CD4-positive, alpha-beta T cell treated with Interleukin-4 for 4 hours (primary cell): ENCODE measurements at regions not wholly inside any gene's neighbourhood (a gene's known extent, or its start where the extent isn't known, plus 50 kb on each side); places are given as distances from the start of the nearest gene placed in this dataset.

ENCODE experiments used
- DNase-seq: peaks from one replicate; pipeline ENCODE4 v3.0.0-alpha.2; 2020

DNA sequence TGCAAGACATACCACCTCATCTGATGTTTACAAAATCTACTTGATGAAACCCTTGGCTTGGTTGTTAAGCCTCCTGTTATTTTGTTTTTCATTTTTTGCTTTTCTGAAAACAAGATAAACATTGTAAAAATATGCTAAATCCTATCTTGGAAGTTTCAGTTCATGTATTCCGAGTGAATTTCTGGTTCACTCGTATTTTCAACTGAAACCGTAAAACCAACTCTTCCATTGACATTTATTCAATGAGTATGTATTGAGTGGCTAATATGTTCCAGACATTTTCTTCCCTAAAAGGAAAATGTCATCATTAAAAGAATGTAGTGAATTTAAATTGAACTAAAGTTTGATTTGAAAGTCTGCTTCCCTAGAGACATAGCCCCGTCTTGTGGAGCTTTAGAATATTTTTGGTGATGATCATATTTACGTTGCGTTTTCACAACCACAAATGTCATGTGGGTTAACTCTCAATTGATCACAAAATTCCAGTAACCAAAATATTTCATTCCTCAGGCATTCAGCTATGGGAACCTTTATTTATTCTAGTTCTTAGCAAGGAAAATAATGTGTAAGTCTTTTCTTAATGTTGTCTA is 204.2 kb downstream of the MBD2 start:
- no peak for DNase-seq

DNA sequence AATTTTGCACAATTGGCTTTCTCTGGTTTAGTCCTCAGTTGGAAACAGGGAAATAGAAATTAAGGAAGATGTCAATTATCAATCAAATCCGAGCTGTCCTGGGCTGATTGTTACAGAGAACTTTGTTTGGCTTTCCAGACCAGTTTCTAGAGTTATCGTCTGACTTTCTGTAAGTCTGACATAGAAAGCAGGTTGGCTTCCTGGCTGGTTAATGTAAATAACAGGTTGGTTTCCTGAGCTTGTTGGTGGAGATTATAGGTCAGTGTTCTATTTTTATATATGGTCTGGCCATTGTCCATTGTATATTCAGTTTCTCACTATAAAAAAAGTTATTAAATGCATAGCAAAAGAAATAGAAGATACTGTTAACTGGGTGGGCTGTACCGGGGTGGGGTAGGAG is 204.8 kb downstream of the MBD2 start:
- DNase-seq: no peak

DNA sequence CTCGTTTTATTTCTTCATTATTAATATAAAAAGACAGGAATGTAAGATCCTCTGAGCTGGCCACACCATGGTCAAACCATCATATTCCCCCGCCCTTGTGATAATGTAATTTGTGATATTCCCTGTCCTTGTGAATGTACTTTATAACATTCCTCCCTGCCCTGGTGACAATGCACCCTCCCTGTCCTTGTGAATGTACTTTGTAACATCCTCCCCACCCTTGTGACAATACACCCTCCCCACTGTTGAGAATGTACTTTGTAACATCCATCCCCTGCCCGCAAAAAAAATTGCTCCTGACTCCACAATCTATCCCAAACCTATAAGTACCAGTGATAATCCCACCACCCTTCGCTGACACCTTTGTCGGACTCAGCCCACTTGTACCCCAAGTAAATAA is 211.0 kb downstream of the MBD2 start:
- DNase-seq: no peak

DNA sequence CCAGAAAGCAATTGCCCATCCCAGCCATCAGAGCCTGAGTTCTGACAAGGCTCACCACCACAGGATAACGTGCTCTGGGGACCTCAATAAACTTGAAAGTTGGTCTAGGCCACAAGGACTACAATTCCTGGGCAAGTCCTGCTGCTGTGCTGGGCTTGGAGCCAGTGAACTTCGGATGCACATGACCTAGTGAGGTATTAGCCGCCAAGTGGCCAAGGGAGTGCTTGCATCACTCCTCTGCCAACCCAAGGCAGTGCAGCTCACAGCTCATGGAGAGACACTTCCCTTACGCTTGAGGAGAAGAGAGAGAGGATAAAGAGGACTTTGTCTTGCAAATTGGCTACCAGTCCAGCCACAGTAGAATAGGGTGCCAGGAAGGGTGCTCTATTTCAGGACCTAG is 219.6 kb downstream of the MBD2 start:
- no peak for DNase-seq

DNA sequence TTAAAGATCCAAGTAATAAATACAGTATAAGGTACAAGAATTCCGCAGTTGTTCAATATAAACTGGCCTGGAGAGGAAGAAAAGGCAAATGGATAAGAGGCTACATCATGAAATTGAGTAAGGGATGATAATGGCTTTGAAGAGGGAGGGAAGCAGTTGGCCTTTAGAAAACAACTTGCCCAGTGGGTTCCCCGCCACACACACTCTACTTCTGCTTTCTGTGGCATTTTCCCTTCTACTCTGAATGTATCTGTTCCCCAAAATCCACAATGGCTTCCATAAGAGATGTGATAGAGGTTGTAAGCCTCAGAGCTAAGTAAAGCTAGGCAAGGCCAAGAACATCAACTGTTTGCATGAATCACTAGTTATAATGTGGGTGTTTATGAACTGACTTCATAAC is 221.3 kb downstream of the MBD2 start:
- no peak for DNase-seq

DNA sequence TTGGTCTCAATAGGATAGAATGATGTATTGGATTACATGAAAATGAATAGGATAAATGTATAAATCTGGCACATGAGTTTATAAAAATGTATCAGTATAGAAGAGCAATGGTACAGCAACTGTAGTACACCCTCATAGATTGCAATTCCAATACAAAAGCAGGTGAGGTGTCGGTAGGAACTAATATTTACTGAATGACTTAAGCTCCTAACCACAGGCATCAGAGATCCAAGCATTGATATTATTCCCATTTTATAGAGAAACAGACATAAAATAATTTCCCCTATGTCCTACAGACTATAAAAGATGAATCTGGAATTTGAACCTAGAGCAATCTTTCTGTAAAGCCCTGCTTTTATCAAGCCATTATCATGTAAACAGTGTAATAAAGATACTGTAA is 227.4 kb downstream of the MBD2 start:
- no peak for DNase-seq

DNA sequence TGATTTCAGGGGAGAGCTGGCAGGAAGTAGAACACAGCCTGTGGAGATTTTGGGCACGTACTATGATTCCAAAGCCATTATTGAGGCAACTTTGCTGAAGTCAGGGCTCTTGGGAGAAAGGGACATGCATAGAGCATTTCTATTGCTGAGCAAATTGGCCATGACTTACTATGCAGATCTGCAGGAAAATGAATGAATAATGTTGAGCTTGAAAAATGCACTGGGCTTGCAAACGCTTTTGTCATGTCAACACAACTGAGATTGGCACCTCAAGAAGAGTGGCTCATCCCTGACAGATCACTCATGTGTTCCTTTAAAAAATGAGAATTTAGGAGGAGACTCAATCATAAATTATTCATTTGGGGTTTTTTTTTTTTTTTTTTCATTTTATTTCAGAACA is 230.5 kb downstream of the MBD2 start:
- no peak for DNase-seq

DNA sequence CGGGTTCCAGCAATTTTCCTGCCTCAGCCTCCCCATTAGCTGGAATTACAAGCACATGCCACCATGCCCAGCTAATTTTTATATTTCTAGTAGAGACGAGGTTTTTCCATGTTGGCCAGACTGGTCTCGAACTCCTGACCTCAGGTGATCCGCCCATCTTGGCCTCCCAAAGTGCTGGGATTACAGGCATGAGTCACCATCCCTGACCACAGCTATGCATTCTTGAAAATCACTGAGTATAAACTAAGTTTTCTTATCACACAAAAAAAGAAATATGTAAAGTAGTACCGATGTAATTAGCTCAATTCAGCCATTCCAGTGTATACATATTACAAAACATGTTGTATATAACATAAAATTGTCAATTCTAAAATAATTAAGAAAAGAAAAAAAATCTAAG is 232.7 kb downstream of the MBD2 start:
- DNase-seq: no peak

DNA sequence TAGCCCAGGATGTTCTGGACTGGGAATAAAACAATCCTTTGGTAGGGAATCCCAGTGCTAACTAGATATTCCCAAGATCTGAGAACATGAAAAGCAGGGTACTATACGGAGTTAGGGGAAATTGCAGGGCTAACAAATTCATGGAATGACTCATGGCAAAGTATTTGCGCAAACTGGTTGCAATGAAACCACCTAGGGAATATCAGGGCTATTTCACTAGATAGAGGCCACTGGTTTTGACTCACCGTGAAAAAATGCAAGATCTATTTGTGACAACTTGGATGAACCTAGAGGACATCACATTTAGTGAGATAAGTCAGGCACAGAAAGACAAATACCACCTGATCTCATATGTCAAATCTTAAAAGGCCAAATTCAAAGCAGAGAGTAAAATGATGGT is 233.3 kb downstream of the MBD2 start:
- no peak for DNase-seq

DNA sequence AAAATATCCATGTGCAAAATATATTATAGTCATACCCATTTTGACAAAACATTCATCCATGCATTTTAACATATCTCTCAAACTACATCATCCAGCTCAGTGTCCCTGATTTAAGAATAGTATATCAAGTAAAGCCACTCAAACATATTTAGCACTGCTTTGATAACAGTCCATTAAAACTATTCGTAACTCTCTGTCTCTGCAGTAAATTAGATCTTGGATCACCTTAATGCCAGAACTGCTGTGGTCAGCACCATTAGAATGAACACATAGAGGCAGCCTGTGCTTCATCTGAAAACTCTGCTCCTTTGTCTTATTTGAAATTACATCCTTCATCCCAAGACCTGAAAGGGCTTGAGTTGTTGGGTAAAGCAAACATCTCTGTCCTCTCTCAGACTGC is 234.0 kb downstream of the MBD2 start:
- no peak for DNase-seq

DNA sequence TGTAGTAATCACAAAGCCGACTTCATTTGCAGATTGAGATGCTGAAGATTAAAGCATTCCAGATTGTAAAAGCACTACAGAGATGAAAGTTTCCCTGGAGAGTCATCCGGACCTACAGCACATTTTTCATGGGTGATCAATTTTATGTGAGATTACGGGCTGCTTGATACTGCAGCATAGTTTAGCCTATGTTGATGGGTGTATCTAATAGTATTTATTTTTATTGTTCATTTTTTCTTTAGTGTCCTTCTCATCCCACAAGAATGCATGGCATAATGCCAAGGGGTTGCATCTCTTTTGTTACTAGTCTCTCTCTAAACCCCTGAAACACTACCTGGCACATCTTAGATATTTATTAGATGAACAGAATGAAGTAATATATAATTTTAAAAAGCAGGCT is 240.4 kb downstream of the MBD2 start:
- no peak for DNase-seq

DNA sequence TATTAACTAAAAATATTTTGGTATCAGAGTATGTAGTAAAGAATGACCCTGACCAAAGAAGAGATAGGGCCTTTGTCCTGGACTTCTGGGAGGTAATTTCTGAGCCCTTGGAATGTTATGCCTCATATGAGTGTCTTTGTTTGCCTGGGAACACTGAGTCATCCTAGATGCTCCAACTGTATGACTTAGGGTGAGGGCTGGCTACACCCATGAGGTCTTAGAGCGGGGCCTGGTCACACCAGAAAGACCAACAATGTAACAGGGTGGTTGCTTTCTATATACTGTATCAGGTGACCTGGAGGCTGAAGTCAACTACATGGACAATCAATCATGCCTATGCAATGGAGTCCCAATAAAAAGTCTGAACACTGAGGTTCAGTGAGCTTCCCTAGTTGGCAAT is 253.1 kb downstream of the MBD2 start:
- DNase-seq: no peak

DNA sequence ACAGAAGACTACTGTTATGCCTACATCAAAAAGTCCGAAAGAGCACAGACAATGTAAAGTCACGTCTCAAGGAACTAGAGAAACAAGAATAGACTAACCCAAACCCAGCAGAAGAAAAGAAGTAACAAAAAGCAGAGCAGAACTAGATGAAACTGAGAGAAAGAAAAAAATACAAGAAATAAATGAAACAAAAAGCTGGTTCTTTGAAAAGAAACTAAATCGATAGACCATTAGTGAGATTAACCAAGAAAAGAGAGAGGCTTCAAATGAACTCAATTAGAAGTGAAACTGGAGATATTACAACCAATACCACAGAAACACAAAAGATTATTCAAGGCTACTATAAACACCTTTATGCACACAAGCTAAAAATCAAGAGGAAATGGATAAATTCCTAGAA is 271.8 kb downstream of the MBD2 start:
- DNase-seq: no peak

DNA sequence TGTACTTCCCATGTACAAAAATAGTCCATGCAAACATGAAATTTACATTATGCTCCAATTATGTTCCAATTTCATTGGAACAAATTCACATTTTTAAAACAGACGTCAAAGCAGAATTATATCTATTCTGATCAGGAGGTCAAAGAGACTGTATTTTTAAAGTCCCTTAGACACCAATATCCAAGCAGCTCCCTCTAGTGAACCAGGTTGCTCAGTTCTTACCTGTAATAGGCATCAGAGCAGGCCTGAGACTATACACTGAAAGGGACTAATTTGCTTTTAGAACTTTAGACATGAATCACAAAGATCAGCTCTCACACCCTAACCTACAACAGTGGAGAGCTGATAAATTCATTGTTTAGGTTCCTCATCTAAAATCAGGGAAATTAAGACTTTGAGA is 273.9 kb downstream of the MBD2 start:
- no peak for DNase-seq

DNA sequence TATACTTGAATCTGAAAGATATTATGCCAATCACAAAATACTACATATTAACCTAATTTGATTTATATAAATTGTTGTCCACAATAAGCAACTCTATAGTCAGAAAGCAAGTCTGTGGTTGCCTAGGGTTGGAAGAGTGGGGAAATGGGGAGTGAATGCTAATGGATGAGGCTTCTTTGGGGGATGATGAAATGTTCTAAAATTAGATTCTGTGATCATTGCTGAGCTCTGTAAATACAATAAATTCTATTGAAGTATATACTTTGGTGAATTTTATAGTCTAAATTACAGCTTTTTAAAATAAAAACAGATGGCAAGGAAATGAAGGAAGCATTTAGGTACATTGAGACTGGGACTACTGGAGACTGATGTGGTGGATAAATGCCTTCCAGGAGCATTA is 275.5 kb downstream of the MBD2 start:
- DNase-seq: no peak

DNA sequence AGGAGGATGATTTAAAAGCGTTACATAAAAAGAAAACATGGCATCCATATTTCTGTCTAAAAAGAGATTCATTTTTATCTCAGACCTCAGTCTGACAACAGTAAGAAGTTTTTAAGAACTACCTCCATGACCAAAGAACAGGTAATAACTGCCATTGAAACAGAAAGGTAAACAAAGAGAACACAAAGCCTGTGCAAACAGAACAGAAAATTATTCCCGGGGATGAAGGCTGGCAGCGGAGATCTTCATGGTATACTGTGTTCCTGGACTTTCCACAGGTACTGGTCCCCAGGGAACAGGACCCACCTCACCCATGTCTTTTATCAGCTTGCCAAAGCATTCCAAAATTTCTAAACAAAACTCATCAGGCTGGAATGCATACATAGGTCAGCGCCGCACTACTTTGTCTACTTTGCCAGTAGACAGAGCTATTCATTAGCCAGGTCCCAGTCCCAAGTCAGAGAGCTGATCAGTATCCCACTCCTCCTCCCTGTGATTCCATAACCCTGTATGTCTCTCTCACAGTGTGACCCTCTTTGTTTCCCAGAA is 277.3 kb downstream of the MBD2 start:
- DNase-seq: no peak

DNA sequence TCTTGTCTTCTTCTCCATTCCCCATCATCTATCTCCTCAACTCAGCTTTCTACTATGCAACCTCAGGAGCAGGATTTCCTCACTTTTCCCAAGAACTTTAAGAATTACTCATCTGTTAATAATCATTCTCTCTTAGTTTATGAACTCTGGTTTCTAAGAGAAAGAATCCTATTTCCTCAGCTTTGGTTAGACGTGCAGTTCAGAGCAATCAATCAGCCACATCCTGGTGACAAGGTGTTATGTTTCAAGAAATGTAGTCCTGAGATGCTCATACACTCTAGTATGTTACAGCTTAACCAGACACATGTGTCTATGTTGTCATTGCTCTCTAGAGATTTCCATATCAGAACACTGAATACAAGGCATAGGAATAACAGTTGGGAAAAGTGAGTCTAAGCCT is 277.9 kb downstream of the MBD2 start:
- no peak for DNase-seq

DNA sequence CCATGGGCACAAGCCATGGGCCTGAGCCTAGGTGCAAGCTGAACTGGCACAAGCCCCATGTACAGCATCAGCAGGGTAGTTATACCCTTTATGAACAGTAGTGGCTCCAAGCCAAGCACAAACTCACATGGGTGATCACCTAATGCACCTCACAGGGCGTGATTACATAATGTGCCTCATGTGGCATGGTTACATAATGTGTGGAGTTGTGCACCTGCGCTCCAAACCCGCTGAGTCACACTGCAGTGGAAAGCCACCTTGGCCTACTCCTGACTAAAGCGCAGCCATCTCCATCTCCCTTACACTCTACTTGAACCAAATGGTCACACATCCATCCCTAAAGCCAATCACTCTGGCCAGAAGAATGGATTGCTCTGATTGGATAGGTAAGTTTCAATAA is 279.7 kb downstream of the MBD2 start:
- no peak for DNase-seq

DNA sequence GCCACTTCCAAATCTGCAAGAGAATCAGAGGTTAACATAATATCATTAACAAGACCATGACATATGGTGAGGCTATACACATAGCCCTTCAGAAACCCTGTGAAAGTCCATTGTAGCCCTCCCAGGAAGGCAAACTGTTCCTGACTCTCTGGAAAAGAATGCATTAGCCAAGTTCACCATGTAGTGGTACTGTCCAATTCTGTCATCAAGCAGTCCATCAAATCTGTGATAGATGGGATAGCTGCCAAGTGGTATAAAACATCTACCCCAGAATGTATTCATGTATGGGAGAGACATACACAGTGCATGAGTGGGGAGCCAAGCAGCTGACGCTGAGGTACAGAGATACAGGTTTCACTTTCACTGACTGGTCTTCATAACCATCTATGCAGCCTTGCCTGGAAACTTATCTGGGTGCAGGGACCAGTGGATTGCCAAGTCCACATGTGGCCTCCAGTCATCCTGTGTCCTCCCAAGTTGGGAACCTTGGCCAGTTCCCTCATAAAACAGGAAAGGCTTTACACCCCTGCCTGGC is 281.1 kb downstream of the MBD2 start:
- no peak for DNase-seq

DNA sequence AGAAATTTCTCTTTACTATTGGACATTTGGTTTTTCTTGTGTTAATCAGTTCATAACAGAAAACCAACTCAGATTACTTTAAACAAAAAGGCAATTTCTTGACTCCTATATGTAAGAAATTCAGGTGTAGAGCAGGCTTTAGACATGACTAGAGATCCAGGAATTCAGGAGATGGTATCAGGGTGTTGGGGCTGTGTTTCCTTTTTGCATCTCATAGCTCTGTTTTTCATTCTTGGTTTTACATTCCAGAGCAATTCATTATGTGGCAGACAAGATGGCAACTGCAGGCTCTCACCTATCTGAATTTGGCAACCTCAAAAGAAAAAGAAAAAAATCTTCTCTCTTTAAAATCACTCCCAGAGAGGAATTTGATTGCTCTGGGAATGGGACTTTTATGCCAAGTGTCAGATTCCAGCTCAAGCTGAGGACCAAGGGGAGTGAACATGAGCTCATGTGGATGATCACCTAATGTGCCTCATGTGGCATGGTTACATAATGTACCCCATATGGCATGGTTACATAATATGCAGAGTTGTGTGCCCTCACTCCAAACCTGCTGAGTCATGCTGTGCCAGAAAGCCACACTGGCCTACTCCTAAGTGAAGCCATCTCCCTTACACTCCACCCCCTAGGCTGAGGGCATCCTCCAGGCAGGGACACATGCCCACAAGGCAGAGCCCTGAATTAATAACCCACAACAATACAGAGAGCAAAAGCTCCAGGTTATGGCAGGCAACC is 282.7 kb downstream of the MBD2 start:
- no peak for DNase-seq

DNA sequence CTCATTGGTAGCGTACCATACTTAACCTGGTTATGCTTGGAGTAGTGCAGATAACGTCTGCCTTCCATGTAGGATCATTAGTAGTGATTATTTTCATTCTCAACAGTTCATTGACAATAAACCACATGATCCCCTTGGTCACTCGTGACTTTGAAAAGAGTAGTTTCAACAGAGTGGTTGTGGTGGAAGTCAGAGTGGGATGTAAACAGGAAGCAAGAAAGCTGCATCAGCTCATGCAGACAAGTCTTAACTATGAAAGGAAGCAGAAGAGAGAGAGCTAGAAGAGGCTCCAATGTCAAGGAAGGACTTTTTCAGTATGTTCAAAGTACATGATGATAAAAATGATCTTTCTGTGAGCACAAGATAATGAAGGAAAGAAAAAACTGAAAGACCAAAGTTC is 287.4 kb downstream of the MBD2 start:
- DNase-seq: no peak

DNA sequence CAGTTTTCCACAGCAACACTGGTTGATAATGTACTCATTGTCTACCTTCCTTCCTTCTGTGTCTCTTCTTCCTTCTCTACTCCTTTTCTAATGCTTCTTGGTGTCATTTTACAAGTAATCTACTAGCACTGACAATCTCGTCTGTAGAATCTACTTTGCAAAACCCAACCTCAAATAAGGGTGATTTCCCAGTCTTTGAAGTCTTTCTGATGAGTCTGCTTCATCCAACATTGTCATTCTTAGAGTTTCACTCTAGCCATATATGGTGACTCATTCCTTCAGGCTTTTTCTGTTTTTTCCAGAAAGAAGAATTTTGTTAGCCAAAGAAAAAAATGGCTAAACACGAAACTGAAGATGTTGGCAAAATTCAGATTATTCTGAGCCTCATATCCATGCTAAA is 288.7 kb downstream of the MBD2 start:
- DNase-seq: no peak

DNA sequence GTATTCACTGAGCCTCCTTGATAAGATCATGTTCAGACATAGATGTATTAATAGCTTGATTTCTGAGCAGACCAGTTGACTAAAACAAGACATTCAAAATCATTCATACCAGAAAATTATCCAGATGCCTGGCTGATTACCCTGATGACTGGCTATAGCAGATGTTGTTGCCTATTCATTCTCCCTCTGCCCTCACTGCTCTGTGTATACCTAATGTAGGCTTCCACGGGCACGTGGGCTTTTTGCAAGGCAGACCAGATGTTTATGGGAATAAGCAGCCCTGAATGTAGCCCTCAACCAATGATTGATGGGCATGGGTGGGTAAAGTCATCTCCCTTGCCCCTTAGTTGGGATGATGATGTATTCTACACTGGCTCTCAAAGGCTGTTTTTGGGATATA is 289.1 kb downstream of the MBD2 start:
- no peak for DNase-seq

DNA sequence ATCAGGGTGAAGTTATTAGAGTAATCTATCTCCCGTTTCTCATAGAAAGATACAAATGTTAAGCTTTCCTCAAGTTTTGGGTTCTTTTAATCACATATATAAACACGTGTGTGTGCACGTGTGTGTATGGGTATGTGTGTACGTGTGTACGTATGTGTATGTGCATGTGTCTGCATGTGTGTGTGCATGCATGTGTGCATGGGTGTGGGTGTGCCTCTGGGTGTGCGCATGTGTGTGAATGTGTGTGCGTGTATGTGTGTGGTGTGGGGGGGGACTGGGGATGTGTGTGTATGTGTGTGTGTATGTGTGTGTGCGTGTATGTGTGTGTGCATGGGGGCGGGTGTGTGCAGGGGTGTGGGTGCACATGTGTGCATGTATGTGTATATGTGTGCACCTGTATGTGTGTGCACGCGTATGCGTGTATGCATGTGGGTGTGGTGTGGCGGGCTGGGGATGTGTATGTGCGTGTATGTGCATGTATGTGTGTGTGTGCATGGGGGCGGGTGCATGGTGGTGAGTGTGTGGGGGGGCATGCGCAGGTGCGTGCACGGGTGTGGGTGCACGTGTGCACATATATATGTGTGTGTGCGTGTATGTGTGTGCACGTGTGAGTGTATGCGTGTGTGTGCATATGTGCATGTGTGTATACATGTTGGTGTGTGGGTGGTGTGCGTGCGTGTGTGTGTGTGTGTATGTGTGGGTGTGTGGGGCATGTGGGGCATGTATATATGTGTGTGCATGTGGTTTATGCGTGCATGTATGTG is 304.0 kb downstream of the MBD2 start:
- DNase-seq: no peak
